Keratinocyte (primary cell): ENCODE measurements at regions not wholly inside any gene's neighbourhood (a gene's known extent, or its start where the extent isn't known, plus 50 kb on each side); places are given as distances from the start of the nearest gene placed in this dataset.

Experiments
- DNase-seq: peaks from one replicate; pipeline ENCODE4 v3.0.0-alpha.2; 2011; ENCODE audit warnings: low read depth, missing footprints, low spot score
- FAIRE-seq: peaks from 2 replicates; lab custom pipeline; 2011; peaks lifted over from hg19 to GRCh38; lab: Jason Lieb, UNC
- H2AFZ ChIP-seq: 2 replicates; pipeline ENCODE4 v1.6.0; 2012; ENCODE audit warnings: low read length, control low read depth, inconsistent platforms; ENCODE audit not compliant: control insufficient read depth
- H3K27ac ChIP-seq: 2 replicates; pipeline ENCODE4 v1.5.1; 2011; ENCODE audit warnings: low read length; ENCODE audit not compliant: control insufficient read depth, insufficient read depth
- H3K27me3 ChIP-seq: 3 replicates; pipeline ENCODE4 v1.6.0; 2011; ENCODE audit warnings: low read length; ENCODE audit not compliant: control insufficient read depth, insufficient read depth; ENCODE audit errors: extremely low read depth
- H3K36me3 ChIP-seq, 2 experiments: 2 replicates in 1 of 2; 3 replicates in 1 of 2; pipeline ENCODE4 v1.5.1; 2011; ENCODE audit warnings: low read length in 2 of 2, mild to moderate bottlenecking in 1 of 2; ENCODE audit not compliant: control insufficient read depth in 2 of 2, insufficient read depth in 2 of 2; ENCODE audit errors: extremely low read depth in 1 of 2
- H3K4me1 ChIP-seq: 3 replicates; pipeline ENCODE4 v1.5.1; 2011; ENCODE audit warnings: low read length; ENCODE audit not compliant: control insufficient read depth, insufficient read depth; ENCODE audit errors: extremely low read depth
- H3K4me2 ChIP-seq: 3 replicates; pipeline ENCODE4 v1.6.0; 2011; ENCODE audit warnings: low read depth, low read length; ENCODE audit not compliant: control insufficient read depth, insufficient read depth; ENCODE audit errors: extremely low read depth
- H3K4me3 ChIP-seq, 3 experiments: fragments of 200-600 bp in 1 of 3; sonication (generic) in 1 of 3; 2 replicates in 2 of 3; 3 replicates in 1 of 3; pipeline ENCODE4 v1.5.1; 2011 to 2016; ENCODE audit warnings: low read length in 3 of 3, mild to moderate bottlenecking in 3 of 3, control low read depth in 2 of 3, inconsistent platforms in 1 of 3, low read depth in 1 of 3, mixed read lengths in 1 of 3, mixed run types in 1 of 3, moderate library complexity in 1 of 3; ENCODE audit not compliant: control insufficient read depth in 2 of 3, insufficient read depth in 2 of 3; ENCODE audit errors: extremely low read depth in 1 of 3
- H3K79me2 ChIP-seq: 2 replicates; pipeline ENCODE4 v1.6.0; 2012; ENCODE audit warnings: low read length; ENCODE audit not compliant: control insufficient read depth, insufficient read depth
- H3K9ac ChIP-seq: 3 replicates; pipeline ENCODE4 v1.6.0; 2011; ENCODE audit warnings: low read length; ENCODE audit not compliant: control insufficient read depth, insufficient read depth; ENCODE audit errors: extremely low read depth
- H3K9me1 ChIP-seq: 3 replicates; pipeline ENCODE4 v1.6.0; 2011; ENCODE audit warnings: low read length; ENCODE audit not compliant: control insufficient read depth, insufficient read depth; ENCODE audit errors: extremely low read depth
- H3K9me3 ChIP-seq: 2 replicates; pipeline ENCODE4 v1.5.1; 2012; ENCODE audit warnings: low read depth, low read length; ENCODE audit not compliant: control insufficient read depth
- H4K20me1 ChIP-seq: 3 replicates; pipeline ENCODE4 v1.6.0; 2011; ENCODE audit warnings: low read length; ENCODE audit not compliant: control insufficient read depth, insufficient read depth; ENCODE audit errors: extremely low read depth
- EZH2 ChIP-seq: IDR thresholded peaks from one replicate; pipeline ENCODE4 v1.6.1; 2012; ENCODE audit warnings: inconsistent platforms, mild to moderate bottlenecking, low read length, moderate library complexity
- dilution Hi-C: fragments of 300-500 bp; cut with MboI; formaldehyde crosslinking; loops from one replicate; pipeline ENCODE4 v1.7.0; 2020; ENCODE audit warnings: low sequenced_read_pairs; ENCODE audit not compliant: extremely low pct_ligation_motif_present
- TF ChIP-seq, protein P1 (sequence below), 3 experiments: IDR thresholded peaks in 1 of 3; conservative IDR thresholded peaks in 1 of 3; optimal IDR thresholded peaks in 1 of 3; 2 replicates in 2 of 3; 3 replicates in 1 of 3; pipeline versions ENCODE3 to v1.5.1; 2011; ENCODE audit warnings: low read length in 3 of 3, mild to moderate bottlenecking in 3 of 3, moderate library complexity in 2 of 3, control low read depth in 1 of 3, inconsistent platforms in 1 of 3; ENCODE audit not compliant: insufficient read depth in 2 of 3; ENCODE audit errors: extremely low read depth in 1 of 3

DNA sequence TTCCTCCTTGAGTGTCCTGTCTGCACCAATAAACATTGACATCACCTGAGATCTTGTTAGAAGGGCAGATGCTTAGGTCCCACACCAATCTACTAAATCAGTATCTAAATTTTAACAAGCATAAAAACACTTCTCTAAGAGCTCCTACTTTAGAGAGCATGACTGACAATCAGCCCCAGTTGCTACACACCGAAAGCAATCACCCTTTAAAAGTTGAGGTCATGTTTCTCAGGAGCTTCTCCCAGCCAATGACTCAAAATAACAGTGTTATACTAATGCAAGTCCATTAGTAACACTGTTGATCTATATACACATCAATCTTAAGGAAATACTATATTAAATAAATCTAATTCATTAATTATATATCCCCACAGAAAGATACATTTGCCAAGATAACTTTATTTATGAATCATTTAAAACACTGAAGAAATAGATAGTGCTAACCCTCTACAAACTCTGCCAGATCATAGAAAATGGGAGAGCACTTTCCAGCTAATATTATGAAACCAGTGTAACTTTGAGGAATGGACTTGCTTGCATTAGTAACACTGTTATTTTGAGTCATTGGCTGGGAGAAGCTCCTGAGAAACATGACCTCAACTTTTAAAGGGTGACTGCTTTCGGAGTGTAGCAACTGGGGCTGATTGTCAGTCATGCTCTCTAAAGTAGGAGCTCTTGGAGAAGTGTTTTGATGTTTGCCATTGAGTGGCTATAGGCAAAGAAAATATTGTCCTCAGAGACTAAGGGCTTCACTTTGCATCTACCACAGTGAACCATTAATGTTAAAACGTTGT, 109.8 kb upstream of the HDX start:
- no peaks in the 10 kb centered on the region for H4K20me1 ChIP-seq
- no peaks in the 10 kb centered on the region for H3K27me3 ChIP-seq
- no peaks in the 10 kb centered on the region for H3K9me1 ChIP-seq
- no peaks in the 10 kb centered on the region for H3K9me3 ChIP-seq
- no peak overlapping the region for H2AFZ ChIP-seq
- H3K79me2 ChIP-seq: no peaks in the 10 kb centered on the region
- H3K9ac ChIP-seq: no peak overlapping the region
- TF ChIP-seq, protein P1, sequence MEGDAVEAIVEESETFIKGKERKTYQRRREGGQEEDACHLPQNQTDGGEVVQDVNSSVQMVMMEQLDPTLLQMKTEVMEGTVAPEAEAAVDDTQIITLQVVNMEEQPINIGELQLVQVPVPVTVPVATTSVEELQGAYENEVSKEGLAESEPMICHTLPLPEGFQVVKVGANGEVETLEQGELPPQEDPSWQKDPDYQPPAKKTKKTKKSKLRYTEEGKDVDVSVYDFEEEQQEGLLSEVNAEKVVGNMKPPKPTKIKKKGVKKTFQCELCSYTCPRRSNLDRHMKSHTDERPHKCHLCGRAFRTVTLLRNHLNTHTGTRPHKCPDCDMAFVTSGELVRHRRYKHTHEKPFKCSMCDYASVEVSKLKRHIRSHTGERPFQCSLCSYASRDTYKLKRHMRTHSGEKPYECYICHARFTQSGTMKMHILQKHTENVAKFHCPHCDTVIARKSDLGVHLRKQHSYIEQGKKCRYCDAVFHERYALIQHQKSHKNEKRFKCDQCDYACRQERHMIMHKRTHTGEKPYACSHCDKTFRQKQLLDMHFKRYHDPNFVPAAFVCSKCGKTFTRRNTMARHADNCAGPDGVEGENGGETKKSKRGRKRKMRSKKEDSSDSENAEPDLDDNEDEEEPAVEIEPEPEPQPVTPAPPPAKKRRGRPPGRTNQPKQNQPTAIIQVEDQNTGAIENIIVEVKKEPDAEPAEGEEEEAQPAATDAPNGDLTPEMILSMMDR (optimal IDR thresholded peaks at IDR 0.05 in 1 of 3, IDR thresholded peaks at IDR 0.05 in 1 of 3, conservative IDR thresholded peaks at IDR 0.05 in 1 of 3; ENCODE audit: extremely low read depth in 1 of 3, insufficient read depth in 2 of 3, low read length in 3 of 3): no peak
- TF ChIP-seq EZH2: no peak
- dilution Hi-C loops: no loop called here
- DNase-seq (no peak), FAIRE-seq (no peak)
- H3K36me3 ChIP-seq: no peaks in the 10 kb centered on the region
- no peaks in the 10 kb centered on the region for H3K4me1 ChIP-seq
- H3K4me3 ChIP-seq: no peak overlapping the region
- H3K27ac ChIP-seq: no peak overlapping the region
- H3K4me2 ChIP-seq: no peak overlapping the region

DNA sequence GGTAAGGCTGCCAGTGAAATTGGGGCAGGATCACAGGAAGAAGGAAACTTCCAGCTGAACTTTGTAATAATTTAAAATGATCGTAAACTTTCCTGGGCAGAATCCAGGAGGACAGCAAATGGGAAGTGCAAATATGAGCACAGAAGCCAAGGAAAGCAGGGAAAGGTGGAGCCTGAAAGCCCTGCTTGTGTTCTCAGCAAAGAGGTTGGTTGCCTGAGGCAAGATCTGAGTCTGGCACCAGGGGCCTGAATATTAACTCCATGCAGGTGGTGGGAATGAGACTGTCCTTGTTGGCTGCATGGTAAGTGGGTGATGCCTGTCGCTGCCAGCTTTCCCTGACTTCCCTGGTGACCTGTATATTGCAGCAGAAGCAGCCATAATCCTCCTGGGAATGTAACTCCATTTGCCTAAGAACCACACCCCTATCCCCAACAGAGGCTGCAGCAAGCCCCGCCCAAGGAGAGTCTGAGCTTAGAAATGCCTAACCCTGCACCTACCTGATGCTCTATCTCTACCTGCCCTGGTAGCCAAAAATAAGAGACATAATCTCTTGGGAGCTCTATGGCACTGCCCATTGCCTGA, 132.0 kb upstream of the HDX start:
- H3K9me1 ChIP-seq: no peaks in the 10 kb centered on the region
- H4K20me1 ChIP-seq: no peaks in the 10 kb centered on the region
- no peaks in the 10 kb centered on the region for H3K27me3 ChIP-seq
- H3K36me3 ChIP-seq: no peaks in the 10 kb centered on the region
- TF ChIP-seq EZH2: no peak
- TF ChIP-seq, protein P1 (optimal IDR thresholded peaks at IDR 0.05 in 1 of 3, IDR thresholded peaks at IDR 0.05 in 1 of 3, conservative IDR thresholded peaks at IDR 0.05 in 1 of 3; ENCODE audit: extremely low read depth in 1 of 3, insufficient read depth in 2 of 3, low read length in 3 of 3): no peak
- H3K79me2 ChIP-seq: no peaks in the 10 kb centered on the region
- H2AFZ ChIP-seq: no peak overlapping the region
- no peak overlapping the region for H3K9ac ChIP-seq
- H3K27ac ChIP-seq: no peak overlapping the region
- H3K4me1 ChIP-seq: no peaks in the 10 kb centered on the region
- no peak overlapping the region for H3K4me3 ChIP-seq
- dilution Hi-C loops: no loop called here
- H3K4me2 ChIP-seq: no peak overlapping the region
- FAIRE-seq (no peak), DNase-seq (no peak)
- no peaks in the 10 kb centered on the region for H3K9me3 ChIP-seq
